ENCODE measurements at regions not wholly inside any gene's neighbourhood (a gene's known extent, or its start where the extent isn't known, plus 50 kb on each side); places are given as distances from the start of the nearest gene placed in this dataset.

DNA sequence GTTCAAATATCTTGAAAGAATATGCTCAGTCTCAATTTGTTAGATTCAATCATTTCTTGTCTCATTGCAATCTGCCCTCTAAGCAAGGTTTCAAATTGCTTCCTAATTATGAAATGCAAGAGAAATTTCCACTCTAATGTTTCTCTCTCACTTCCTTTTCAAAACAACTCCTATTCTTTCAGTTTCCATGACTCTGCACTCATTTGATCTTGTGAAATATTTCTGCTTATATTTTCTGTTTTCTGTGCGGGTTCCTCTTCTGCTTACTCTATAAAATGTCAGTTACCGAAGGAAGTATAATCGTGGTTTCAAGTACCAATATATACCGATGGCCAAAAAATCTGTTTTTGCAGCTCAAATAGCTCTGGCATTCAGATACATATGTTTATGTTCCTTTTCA lies 521.9 kb upstream of the NAALADL2 start:
- TF ChIP-seq, protein P1, sequence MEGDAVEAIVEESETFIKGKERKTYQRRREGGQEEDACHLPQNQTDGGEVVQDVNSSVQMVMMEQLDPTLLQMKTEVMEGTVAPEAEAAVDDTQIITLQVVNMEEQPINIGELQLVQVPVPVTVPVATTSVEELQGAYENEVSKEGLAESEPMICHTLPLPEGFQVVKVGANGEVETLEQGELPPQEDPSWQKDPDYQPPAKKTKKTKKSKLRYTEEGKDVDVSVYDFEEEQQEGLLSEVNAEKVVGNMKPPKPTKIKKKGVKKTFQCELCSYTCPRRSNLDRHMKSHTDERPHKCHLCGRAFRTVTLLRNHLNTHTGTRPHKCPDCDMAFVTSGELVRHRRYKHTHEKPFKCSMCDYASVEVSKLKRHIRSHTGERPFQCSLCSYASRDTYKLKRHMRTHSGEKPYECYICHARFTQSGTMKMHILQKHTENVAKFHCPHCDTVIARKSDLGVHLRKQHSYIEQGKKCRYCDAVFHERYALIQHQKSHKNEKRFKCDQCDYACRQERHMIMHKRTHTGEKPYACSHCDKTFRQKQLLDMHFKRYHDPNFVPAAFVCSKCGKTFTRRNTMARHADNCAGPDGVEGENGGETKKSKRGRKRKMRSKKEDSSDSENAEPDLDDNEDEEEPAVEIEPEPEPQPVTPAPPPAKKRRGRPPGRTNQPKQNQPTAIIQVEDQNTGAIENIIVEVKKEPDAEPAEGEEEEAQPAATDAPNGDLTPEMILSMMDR (IDR thresholded peaks at IDR 0.05), result no peak
- no peak for TF ChIP-seq POLR2A (IDR thresholded peaks at IDR 0.05)

All from esophagus squamous epithelium (tissue), 4 donors.